ENCODE measurements at regions not wholly inside any gene's neighbourhood (a gene's known extent, or its start where the extent isn't known, plus 50 kb on each side); places are given as distances from the start of the nearest gene placed in this dataset.

DNA sequence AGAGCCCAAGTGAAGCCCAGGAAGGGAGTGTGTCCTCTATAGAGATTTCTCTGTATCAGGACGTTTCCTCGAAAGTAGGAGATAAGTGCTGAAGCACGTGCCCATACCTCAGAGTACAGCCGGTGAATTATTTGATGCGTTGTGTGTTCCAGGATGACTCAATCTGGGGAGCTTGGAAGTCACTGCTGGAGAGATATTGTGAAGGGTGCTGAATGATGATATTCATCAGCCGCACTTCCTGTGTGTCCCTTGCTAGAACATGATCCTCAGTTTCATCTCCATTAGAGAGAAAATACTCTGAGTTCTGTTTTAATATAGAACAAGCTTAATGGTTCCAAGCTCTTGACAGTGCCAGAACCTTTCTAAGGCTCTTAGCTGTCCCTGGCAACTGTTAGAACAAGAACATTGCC lies 402.3 kb upstream of the ADAMTSL1 start:
- Mint-ChIP-seq H3K36me3 (ENCODE audit: low read depth) (no peaks in the 10 kb centered on the region), H3K27me3 (ENCODE audit: low read depth) (peaks cover 3% of the 10 kb centered on the region), H3K27ac (ENCODE audit: unreplicated experiment) (no peak overlapping the region), H3K4me1 (ENCODE audit: low read depth) (peaks cover 10% of the 10 kb centered on the region), H3K4me3 (ENCODE audit: unreplicated experiment) (no peak overlapping the region), H3K9me3 (ENCODE audit: low read depth) (no peaks in the 10 kb centered on the region)
- TF ChIP-seq, protein P1, sequence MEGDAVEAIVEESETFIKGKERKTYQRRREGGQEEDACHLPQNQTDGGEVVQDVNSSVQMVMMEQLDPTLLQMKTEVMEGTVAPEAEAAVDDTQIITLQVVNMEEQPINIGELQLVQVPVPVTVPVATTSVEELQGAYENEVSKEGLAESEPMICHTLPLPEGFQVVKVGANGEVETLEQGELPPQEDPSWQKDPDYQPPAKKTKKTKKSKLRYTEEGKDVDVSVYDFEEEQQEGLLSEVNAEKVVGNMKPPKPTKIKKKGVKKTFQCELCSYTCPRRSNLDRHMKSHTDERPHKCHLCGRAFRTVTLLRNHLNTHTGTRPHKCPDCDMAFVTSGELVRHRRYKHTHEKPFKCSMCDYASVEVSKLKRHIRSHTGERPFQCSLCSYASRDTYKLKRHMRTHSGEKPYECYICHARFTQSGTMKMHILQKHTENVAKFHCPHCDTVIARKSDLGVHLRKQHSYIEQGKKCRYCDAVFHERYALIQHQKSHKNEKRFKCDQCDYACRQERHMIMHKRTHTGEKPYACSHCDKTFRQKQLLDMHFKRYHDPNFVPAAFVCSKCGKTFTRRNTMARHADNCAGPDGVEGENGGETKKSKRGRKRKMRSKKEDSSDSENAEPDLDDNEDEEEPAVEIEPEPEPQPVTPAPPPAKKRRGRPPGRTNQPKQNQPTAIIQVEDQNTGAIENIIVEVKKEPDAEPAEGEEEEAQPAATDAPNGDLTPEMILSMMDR (IDR thresholded peaks at IDR 0.05) = no peak
- no peak for DNase-seq (ENCODE audit: low spot score)

DNA sequence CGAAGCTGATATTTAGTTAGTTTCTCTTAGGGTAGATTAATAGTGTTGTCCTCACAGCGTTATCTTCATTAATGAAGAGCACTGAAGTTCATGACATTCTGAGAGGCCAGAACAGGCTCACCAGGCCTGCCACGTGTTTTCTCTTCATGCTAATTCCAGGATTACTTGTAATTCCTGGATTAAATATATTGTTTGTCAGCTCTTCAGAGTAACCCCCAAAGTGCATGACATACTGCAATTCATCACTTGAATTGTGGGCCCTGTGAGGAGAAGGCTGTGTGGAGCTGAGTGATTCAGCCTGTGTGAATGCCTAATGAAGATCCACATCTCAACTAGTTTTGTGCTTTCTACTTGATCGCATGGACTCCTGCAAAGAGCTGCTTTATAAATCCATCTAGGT lies 401.0 kb upstream of the ADAMTSL1 start:
- Mint-ChIP-seq H3K27ac (ENCODE audit: unreplicated experiment) (no peak overlapping the region), H3K4me3 (ENCODE audit: unreplicated experiment) (no peak overlapping the region), H3K27me3 (ENCODE audit: low read depth) (peaks cover 11% of the 10 kb centered on the region), H3K9me3 (ENCODE audit: low read depth) (no peaks in the 10 kb centered on the region), H3K4me1 (ENCODE audit: low read depth) (peaks cover 10% of the 10 kb centered on the region), H3K36me3 (ENCODE audit: low read depth) (no peaks in the 10 kb centered on the region)
- TF ChIP-seq, protein P1 (IDR thresholded peaks at IDR 0.05) = no peak
- no peak for DNase-seq (ENCODE audit: low spot score)

DNA sequence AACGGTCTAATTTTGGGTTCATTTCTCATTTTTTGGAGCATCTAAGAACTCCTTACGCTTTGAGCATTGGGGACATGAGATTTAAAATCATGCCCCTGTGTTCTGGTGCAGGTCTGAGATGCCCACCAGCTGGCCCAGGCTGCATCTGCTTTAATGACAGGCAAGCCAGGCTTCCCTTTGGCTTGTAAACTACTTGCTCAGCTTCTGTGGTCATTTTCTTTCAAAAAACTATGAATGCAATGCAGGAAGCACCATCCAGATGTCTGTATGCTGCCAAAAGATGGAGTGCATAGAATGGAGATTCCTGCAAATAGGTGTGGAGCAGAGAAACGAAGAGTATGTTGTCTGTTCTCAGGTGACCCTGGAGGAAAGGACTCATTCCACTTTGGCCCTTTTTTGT lies 399.9 kb upstream of the ADAMTSL1 start:
- DNase-seq (ENCODE audit: low spot score) = no peak
- no peak overlapping the region for H3K27ac Mint-ChIP-seq (ENCODE audit: unreplicated experiment)
- no peak overlapping the region for H3K4me3 Mint-ChIP-seq (ENCODE audit: unreplicated experiment)
- no peaks in the 10 kb centered on the region for H3K36me3 Mint-ChIP-seq (ENCODE audit: low read depth)
- H3K27me3 Mint-ChIP-seq (ENCODE audit: low read depth) = peaks cover 11% of the 10 kb centered on the region
- H3K9me3 Mint-ChIP-seq (ENCODE audit: low read depth) = no peaks in the 10 kb centered on the region
- TF ChIP-seq, protein P1 (IDR thresholded peaks at IDR 0.05) = no peak
- H3K4me1 Mint-ChIP-seq (ENCODE audit: low read depth) = peaks cover 10% of the 10 kb centered on the region

DNA sequence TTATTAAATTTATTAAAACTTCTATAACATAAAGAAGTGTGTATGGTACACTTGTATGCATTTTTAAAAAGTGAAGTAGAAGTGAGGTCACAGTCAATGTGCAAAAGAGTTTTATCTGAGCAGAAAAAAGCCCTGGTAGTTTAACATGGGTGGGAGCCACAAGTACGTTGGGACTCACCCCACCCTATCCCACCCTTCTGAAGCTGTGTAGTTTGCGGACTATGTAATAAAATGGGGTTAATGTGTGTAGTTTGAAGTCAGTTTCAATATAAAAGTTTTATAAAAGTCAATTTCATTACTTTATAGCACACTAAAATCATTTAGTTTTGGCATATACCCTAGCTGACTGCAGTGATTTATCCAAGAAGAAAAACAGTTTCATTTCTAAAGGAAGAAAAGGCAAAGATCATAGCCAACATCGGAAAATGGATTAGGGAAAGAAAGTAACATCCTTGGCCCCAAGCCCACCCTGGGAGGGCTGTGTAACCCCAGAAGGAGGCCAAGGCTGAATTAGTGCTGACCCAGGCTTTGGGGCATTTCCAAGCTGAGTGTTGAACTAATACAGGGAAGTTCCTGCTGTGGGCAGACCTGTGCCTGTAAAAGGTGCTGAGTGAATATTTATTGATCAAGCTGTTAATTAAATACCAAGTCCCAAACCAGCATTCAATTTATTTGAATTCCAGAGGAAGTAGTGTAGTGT lies 398.6 kb upstream of the ADAMTSL1 start:
- TF ChIP-seq, protein P1 (IDR thresholded peaks at IDR 0.05) = no peak
- H3K27me3 Mint-ChIP-seq (ENCODE audit: low read depth) = peaks cover 11% of the 10 kb centered on the region
- no peaks in the 10 kb centered on the region for H3K36me3 Mint-ChIP-seq (ENCODE audit: low read depth)
- no peak overlapping the region for H3K4me3 Mint-ChIP-seq (ENCODE audit: unreplicated experiment)
- peaks cover 10% of the 10 kb centered on the region for H3K4me1 Mint-ChIP-seq (ENCODE audit: low read depth)
- H3K27ac Mint-ChIP-seq (ENCODE audit: unreplicated experiment) = no peak overlapping the region
- no peaks in the 10 kb centered on the region for H3K9me3 Mint-ChIP-seq (ENCODE audit: low read depth)
- no peak for DNase-seq (ENCODE audit: low spot score)

DNA sequence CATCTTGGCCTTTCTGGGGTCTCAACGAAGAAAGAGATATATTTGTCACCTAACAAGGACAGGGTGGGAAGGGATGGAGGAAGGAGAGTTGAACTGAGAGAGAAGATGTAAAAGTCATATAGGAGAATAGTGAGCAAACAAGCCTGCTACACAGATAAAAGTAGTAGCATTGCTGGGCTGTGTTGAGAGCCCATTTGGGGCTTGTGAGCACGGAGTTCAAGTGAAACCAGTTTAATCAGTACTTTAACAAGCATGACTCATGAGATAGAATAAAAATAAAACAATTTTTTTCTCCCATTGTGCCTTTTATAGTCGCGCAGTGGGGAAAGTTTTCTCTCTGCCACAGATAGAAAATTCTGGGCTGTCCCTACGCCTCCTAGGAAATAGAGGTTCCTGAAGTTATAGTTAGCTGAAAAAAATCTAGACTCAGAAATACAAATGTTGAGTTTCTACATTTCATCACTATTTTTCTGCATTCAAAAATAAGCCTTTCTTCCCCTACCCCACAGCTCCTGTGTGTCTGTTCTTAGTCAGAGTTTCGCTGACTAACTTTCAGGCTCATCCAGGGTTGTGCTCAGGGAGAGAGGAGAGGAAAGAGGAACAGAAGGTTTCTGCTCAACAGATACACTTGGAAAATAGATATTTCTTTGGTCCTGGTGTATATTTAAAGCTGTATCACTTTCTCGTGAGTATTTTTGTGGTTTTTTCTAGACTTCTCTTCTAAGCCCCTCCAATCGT lies 395.8 kb upstream of the ADAMTSL1 start:
- Mint-ChIP-seq H3K36me3 (ENCODE audit: low read depth) (no peaks in the 10 kb centered on the region), H3K4me1 (ENCODE audit: low read depth) (peaks cover 10% of the 10 kb centered on the region), H3K27ac (ENCODE audit: unreplicated experiment) (no peak overlapping the region), H3K9me3 (ENCODE audit: low read depth) (no peaks in the 10 kb centered on the region), H3K4me3 (ENCODE audit: unreplicated experiment) (no peak overlapping the region), H3K27me3 (ENCODE audit: low read depth) (peaks cover 15% of the 10 kb centered on the region)
- no peak for DNase-seq (ENCODE audit: low spot score)
- TF ChIP-seq, protein P1 (IDR thresholded peaks at IDR 0.05) = no peak
